HG03103 (cell line): ENCODE measurements at regions not wholly inside any gene's neighbourhood (a gene's known extent, or its start where the extent isn't known, plus 50 kb on each side); places are given as distances from the start of the nearest gene placed in this dataset.
"Not testable (repeated sequence)": the region's sequence is repeated elsewhere in the genome, so short reads cannot be mapped to it uniquely, and the experiment has no call there.

ENCODE experiments used
- ATAC-seq: cut with Tn5 transposase; IDR thresholded peaks from one replicate; pipeline ENCODE4 v1.9.1; 2021; ENCODE audit warnings: low read depth; ENCODE audit not compliant: unreplicated experiment

DNA sequence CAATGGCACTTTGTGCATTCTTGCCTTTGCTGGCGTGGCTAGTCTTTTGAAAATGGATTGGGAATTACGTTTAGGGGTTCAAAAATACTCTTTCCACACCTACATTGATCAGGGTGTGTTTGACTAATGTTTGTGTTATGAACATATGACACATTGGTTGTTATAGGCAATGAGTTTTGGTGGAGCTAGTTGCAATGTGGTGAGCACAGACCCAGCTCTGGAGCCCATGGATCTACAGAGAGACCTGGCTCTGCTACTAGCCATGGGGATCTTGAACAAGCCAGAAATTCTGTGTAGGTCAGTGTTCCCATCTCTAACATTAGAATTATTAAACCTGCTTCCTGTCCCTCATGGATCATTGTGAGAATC lies 222.4 kb upstream of the UBL3 start:
- no peak for ATAC-seq

DNA sequence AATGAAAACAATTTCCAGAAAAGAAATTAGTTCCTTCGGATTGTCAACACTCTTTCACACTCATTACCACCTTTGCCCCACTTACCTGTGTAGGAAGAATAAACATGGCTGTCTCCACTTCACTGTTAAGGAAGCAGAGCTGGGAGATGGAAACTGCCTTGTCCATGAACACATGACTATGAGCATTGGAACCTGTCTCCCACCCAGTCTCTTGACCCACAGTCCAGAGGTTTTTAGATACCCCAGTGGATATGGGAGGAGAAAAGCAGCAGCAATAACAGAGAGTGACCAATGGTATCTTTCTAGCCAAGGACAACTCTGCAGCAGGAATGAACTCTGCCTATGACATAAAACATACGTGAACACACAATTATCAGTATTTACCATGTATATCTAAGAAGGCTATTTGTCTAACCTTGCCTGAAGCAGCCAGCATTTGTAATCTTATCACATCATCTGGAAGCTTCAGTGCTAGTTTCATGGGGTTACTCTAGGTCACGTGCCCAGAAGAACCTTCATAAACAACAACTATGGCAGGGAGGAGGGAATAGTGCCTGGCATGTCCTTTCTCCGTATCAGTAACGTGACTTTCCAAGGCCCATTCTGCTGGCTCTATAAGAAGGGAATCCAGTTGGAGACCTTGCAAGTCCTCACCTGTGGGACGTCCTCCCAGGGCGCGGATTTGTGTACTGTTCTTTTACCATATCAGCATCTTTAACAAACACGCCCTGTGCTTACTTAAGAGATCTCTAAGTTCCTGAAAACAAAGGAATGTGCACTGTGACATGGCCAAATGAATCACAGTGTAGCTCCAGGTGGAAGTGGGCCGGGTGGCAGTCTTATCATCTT lies 221.8 kb upstream of the UBL3 start:
- no peak for ATAC-seq

DNA sequence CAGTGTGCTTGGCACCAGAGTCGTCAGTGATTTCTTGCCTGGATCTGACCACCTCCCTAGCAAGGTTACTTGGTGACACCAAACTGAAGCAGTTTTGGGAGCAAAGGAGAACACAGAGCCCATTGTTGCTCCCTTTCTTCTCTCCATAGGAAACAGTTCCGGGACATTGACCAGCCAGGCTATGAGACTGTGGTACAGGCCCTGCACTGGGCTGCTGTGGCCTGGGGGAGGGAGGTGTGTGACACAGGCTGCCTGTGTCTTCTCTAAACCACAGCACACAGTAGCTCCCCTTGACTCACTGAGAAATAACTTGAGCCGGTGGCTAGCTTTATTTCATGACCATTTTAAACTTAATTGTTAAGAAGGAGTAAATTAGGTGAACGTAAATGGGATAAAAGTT lies 214.8 kb upstream of the UBL3 start:
- ATAC-seq: no peak

DNA sequence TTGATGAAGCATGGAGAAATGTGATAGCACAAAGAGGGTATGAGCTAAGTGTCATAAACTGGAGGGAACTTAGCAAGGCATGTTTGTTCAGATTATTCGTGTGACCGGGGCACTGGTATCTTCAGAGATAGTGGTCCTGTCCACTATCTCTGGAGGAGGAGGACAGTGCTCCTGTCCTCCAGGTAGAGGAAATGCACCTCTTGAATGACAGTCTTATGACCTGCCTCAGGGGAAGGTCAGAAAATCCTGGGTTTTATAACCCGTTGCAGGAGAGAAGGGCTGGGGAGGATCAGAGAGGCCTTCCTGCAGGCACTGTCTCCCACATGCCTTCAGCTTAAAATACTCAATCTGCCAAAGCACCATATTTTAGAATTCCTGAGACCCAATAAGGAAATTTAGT lies 213.5 kb upstream of the UBL3 start:
- no peak for ATAC-seq

DNA sequence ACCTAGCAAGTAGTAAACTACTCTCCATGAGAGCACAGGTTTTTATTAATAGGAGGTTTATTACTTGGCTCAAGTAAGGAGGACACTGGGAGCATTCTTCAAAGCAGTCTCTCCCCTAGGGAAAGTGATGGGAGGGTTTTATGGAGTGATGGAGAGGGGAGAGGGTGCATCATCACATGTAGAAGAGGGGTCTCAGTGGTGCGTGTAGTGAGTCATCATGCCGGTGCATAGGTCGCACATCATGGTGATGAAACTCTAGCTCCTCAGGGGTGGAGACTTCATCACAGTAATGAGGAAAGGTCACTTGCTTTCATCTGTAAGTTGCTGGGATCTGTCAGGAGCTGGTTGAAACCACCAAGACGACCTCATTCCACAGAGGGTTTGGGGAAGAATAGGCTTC lies 210.8 kb upstream of the UBL3 start:
- ATAC-seq: no peak

DNA sequence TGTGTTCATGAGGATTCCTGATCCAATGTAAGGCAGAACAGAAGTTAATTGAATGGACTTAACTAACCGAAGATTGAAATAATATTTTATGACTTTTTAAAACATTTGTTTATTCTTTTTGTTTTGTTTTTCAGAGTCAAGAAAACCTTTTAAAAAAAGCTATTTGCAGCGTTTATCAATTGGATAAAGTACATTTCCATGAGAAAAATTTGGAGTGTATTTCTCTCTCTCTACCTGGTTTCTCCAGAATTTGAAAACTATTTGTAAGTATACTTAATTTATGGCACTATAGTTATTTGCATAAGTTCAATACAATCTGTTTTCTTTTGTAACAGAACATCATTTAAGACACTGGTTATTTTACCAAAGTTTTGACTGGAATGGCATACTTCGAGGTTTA lies 208.0 kb upstream of the UBL3 start:
- no peak for ATAC-seq

DNA sequence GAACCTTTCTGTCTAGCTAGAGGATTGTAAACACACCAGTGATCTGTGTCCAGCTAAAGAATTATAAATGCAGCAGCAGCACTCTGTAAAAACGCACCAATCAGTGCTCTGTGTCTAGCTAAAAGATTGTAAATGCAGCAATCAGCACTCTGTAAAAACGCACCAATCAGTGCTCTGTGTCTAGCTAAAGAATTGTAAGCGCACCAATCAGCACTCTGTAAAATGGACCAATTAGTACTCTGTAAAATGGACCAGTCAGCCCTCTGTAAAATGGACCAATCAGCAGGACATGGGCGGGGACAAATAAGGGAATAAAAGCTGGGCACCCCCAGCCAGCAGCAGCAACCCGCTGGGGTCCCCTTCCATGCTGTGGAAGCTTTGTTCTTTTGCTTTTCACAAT lies 204.1 kb upstream of the UBL3 start:
- ATAC-seq: not testable (repeated sequence)

DNA sequence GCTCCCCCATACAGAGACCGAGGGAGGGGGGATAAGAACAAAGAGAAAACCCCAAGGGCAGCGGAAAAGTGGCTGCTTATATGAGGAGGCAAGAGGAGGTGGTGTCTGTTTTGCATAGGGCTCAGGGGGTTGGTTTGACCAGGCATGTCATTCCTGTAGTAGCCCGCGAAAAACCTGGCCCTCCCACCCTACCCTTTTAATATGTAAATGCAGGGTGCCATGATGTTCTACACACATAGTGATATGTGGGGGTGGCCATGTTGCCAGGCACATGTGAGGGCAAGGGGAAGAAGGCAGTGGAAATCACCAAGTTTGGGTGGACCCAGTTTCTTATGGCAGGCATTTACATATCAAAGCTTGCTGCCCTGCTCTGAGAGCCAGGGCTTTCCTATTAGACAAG lies 203.5 kb upstream of the UBL3 start:
- no peak for ATAC-seq

DNA sequence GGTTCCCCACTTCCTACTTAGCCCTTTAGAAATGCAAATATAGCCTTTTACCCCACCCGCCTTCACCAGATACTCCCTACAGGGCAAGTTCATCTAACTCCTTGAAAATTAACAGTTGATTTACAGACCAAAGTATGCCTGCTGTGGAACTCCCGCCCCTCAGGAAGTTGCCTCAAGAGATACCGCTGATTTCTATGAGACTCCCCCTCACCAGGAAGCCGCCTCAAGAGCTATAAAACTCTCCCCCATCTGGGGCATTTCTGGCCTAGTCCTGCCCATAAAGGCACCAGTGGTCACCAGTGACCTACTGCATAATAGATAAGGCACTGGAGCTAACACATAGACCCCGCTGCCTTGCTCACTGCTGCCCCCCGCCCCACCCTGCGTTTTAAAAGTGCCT lies 201.7 kb upstream of the UBL3 start:
- ATAC-seq: no peak

DNA sequence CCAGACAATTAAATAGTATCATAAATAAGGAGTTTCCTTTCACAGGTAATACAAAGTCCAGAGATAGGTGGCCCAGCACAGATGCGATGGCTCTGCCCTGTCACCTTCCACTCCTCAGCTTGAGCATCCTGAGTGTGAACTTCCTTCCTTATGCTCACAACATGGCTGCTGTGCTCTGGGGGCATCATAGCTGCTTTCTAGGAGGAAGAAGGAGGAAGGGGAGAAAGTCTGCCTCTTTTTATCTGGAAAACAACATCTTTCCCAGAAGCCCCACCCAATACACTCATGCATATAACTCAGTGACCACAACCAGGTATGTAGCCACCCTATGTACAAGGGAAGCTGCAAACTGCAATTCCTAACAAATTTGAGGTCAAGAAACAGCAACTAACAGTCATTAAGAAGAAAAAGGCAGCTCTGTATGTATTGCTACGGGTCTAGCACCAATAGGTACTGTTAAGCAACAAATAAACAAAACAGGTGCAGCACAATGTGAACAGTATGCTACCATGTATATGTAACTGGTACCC lies 201.2 kb upstream of the UBL3 start:
- ATAC-seq: no peak

DNA sequence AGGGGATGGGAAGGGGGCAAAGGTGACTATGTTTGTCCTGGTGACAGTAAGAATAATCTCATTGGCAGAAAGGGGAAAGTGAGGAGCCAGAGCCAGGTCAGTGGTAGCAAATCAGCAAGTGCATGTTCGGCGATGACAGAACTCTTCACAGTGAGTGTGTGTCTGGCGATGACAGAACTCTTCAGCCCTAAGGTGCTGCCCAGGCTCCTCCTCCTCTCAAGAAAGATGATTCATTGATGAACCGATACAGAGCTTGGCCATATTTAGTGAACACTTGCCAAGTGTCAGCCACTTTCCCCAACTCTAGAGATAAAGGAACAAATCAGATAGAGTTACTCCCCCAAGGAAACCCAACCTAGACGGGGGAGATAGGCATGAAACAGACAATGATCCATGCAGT lies 199.3 kb upstream of the UBL3 start:
- no peak for ATAC-seq

DNA sequence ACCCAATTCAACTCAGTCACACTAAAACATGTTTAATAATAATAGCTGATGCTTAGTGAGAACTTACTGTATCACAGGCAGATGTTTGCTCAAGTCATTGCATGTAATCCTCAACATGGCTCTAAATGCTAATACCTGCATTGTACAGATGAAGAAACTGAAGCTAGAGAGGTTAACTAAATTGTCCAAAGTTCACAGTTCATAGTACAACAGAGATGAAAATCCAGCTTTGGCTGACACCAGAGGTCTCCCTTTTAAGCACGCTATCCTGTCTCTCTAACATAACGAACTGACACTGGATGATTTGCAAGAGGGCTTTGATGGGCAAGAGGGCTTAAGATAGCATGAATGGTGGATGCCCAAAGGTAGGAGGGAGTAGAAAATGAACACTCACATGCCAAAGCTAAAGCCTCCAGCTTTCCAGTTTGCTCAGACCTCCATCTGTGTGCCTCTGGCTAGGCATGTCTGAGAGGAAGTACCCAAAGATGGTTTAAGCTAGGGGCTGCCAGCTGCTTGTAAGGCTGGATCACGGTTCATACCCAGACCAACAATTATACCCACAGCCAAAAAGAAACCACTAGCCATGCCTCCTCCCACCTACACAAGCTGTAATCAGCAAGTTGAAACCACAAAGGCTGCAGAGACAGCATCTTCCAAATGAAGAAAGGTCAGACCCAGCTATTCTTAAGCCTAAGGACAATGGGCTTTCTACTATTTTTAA lies 196.9 kb upstream of the UBL3 start:
- no peak for ATAC-seq

DNA sequence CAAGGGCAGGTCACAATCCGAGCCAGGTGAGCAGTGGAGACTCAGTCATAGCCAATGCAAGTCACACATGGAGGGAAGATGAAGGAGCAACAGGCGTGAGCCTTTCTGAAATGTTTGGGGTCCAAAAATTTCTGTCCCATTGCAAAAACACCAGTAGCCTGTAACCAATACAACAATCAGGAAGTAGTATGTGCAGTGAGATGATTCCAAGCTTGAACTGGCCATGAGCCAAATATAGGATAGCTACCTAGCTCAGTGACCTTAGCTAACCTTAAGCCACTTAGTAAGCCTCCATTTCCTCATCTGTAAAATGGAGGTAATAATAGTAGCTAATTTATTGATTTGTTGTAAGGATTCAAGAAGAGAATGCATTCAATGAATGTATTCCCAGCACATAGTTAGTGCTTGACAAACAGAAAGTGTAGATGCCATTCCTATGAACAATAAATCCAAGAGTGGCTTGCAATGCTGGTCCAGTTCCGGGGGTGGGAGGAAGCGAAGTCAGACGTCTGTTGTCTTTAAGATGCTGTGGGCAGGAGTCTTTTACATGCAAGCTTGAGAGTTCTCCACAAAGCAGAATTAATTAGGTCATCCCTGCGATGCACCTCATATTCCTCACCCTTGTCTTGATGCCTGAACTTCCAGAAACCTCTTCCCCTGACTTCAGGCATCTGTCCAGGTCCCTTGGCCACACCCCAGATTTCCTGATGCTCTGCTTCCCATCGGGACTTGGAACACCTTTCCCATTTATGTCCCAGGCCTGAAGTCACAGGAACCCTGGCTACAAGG lies 195.7 kb upstream of the UBL3 start:
- ATAC-seq: no peak

DNA sequence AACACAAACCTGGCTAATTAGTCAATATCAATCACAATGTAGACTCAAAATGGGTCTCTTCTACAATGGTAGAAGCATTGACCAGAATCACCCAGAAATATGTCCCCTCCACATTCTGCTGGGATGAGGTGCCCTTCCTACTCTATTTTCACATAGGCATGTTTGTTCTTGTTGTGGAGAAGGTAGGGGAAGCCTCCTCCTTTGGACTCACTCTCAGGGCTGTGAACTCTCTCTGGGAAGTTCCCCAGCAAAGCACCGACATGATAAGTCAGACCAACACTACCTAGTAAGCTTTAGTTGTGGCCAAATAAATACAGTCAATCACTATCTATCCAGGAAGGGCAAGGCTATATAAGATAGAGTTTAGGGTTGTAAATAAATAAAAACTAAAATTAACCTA lies 194.5 kb upstream of the UBL3 start:
- no peak for ATAC-seq

DNA sequence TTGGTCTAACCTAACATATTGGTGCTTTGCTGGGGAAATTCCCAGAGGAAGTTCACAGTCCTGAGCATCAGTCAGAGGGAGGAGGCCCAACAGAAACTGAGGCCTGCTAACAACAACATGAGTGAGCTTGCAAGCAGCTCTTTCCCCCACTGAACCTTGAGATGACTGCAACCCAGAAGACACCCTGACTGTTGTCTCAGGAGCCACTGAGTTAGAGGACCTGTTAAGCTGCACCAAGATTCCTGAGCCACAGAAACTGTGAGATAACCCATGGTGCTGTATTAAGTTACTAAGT lies 193.2 kb upstream of the UBL3 start:
- no peak for ATAC-seq

DNA sequence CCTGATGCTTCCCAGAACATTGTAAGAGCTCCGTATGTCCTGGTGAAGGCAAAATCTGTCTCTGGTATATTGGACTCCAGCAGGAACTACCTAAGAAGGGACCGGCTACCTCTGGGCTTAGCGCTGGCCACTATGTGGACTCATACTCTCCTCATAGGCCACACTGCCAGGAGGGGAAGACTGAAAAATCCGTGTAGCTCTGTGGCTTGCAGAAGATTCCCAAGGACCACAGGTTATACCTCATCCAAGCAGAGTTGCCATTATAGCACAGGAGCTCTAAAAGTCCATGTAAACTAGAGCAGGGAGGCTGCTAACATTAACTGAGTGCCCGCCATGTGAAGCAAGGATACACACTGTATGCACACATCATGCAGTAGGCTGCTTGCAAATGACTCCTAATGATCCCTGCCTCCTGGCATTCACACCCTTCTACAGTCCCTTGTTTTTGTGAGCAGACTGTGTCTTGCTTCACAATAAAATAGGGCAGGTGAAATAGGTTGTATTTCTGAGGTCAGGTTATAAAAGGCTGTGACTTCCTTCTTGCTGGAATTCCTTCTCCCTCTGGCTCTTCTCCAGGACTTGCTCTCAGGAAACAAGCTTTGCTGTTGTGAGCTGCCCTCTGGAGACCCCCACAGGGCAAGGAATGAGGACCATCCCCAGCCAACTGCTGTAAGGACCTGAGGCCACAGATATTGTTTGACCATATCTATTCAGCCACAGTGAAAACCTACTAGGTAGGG lies 192.6 kb upstream of the UBL3 start:
- ATAC-seq: no peak

DNA sequence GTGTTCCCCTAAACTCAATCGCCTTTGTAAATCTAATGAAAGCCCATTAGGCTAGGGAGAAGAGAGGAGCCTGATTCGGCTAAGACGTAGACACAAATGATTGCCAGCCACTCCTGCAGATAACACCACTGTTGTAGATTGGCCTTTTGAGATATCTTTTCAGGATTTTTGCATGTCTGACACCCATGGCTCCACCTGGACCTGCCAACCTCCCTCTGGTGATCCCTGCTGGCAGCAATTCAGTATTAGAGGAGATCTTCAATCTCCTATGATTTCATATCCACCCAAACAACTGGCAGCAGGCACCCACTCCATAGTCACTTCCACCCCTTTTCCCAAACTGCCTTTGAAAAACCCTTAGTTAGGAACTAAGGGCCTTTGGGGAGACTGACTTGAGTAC lies 191.9 kb upstream of the UBL3 start:
- ATAC-seq: no peak

DNA sequence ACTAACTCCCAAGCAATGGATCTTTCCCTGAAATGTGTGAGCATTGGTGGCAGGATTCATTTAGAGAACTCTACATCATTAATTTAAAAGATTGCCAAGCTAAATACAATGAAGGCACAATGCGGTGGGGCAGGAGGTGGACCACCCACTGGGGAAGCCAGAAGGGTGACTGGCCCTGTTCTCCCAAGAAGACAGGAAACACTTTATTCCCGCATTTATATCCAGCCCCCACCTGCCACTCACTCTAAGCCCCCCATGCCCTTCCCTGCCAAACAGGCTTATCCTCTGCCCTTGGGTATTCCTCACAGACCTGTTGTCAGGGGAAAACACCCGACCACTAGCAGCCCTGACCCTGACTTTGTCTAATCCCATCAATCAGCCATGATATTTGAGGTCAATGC lies 189.1 kb upstream of the UBL3 start:
- ATAC-seq: no peak

DNA sequence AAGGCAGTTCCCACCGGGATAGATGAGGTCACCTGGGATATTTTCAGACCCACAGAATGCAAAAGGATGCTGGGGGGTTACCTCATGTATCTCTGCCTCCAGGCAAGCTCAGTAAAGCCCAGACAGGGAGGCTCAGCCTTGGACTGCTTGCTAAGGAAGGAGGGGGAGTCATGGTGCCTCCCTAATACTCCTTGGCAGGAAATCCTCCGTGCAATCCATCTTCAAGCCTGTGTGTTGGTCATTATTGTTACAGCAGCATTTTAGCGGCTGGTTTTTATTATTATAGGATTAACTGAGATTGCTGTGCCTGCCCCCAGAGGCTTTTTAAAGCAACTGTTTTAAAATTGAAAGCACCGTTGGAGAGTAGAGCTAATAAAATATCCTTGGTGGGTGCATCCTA lies 188.5 kb upstream of the UBL3 start:
- ATAC-seq: no peak

DNA sequence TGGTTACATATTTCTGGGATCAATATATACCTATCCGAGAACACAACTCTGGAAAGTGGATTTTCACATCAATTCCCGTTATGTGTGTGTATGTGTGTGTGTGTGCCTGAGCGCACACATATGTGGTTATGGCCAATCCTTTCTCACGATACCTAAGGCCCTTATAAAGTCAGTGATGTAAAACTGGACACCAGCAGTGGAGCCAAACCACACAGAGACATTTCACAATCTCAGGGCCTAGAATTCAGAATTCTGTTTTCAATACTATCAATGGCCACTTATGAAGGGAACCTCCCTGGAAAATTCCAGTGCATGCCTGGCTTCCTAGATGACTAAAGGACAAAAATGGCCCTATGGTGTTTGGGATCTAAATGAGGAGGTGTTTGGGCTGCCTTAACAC lies 187.3 kb upstream of the UBL3 start:
- ATAC-seq: no peak

DNA sequence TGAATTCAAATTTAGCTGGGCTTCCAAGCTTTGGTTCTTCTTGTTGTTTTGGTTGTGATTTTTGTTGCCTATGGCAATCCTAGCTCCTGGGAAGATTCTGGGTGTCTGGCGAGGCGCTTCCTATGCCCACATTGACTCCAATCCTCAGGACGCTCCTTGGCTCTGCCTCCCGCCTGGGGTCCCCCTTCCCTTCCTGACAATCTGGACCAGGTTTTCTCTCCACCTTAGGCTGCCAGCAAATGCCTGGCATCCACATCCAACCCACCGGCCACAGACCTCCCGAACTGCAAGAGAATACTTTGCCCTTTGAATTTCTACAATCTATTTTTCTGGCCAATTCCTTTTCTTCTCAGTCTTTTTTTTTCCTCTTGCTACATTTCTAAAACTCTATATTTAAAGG lies 186.9 kb upstream of the UBL3 start:
- ATAC-seq: no peak
